Renal cortical epithelial cell (primary cell): ENCODE measurements at regions not wholly inside any gene's neighbourhood (a gene's known extent, or its start where the extent isn't known, plus 50 kb on each side); places are given as distances from the start of the nearest gene placed in this dataset.

Source experiments
- DNase-seq: peaks from one replicate; pipeline ENCODE4 v3.0.0-alpha.2; 2011; ENCODE audit warnings: low read depth

- peak; percentile 37 for DNase-seq
Observed at GRCh38 chr5:68708156-68708841, 385.5 kb upstream of the SLC30A5 start.

- no peak for DNase-seq
Observed at GRCh38 chr5:68708842-68709170, 385.0 kb upstream of the SLC30A5 start.

GRCh38 chr5:68709239-68709638, 384.6 kb upstream of the SLC30A5 start:
- DNase-seq: peak; percentile 45

- no peak for DNase-seq
Observed at GRCh38 chr5:68710514-68710913, 383.3 kb upstream of the SLC30A5 start.

GRCh38 chr5:68711293-68712200, 382.3 kb upstream of the SLC30A5 start:
- peak; percentile 55 for DNase-seq

- DNase-seq: no peak
Observed at GRCh38 chr5:68714810-68715209, 379.0 kb upstream of the SLC30A5 start.

- DNase-seq: no peak
Observed at GRCh38 chr5:68720884-68721610, 372.8 kb upstream of the SLC30A5 start.

- no peak for DNase-seq
Observed at GRCh38 chr5:68722357-68722756, 371.5 kb upstream of the SLC30A5 start.

GRCh38 chr5:68725905-68726683, 367.7 kb upstream of the SLC30A5 start:
- no peak for DNase-seq

GRCh38 chr5:68727931-68728330, 365.9 kb upstream of the SLC30A5 start:
- no peak for DNase-seq

- no peak for DNase-seq
Observed at GRCh38 chr5:68729678-68730077, 364.1 kb upstream of the SLC30A5 start.

- peak; percentile 63 for DNase-seq
Observed at GRCh38 chr5:68730220-68730978, 363.4 kb upstream of the SLC30A5 start.

- DNase-seq: no peak
Observed at GRCh38 chr5:68730979-68731654, 362.7 kb upstream of the SLC30A5 start.

GRCh38 chr5:68732251-68732650, 361.6 kb upstream of the SLC30A5 start:
- no peak for DNase-seq

- no peak for DNase-seq
Observed at GRCh38 chr5:68734781-68735180, 359.0 kb upstream of the SLC30A5 start.

GRCh38 chr5:68738236-68738635, 355.6 kb upstream of the SLC30A5 start:
- DNase-seq: no peak

- no peak for DNase-seq
Observed at GRCh38 chr5:68738841-68739240, 355.0 kb upstream of the SLC30A5 start.

- DNase-seq: no peak
Observed at GRCh38 chr5:68739752-68740151, 354.1 kb upstream of the SLC30A5 start.

GRCh38 chr5:68740226-68740910, 353.4 kb upstream of the SLC30A5 start:
- peak; percentile 85 for DNase-seq

GRCh38 chr5:68744206-68744605, 349.6 kb upstream of the SLC30A5 start:
- no peak for DNase-seq
